Keratinocyte (primary cell): ENCODE measurements at regions not wholly inside any gene's neighbourhood (a gene's known extent, or its start where the extent isn't known, plus 50 kb on each side); places are given as distances from the start of the nearest gene placed in this dataset.

ENCODE experiments used
- DNase-seq: peaks from one replicate; pipeline ENCODE4 v3.0.0-alpha.2; 2011; ENCODE audit warnings: low read depth, missing footprints, low spot score
- FAIRE-seq: peaks from 2 replicates; lab custom pipeline; 2011; peaks lifted over from hg19 to GRCh38; lab: Jason Lieb, UNC
- H2AFZ ChIP-seq: 2 replicates; pipeline ENCODE4 v1.6.0; 2012; ENCODE audit warnings: low read length, control low read depth, inconsistent platforms; ENCODE audit not compliant: control insufficient read depth
- H3K27ac ChIP-seq: 2 replicates; pipeline ENCODE4 v1.5.1; 2011; ENCODE audit warnings: low read length; ENCODE audit not compliant: control insufficient read depth, insufficient read depth
- H3K27me3 ChIP-seq: 3 replicates; pipeline ENCODE4 v1.6.0; 2011; ENCODE audit warnings: low read length; ENCODE audit not compliant: control insufficient read depth, insufficient read depth; ENCODE audit errors: extremely low read depth
- H3K36me3 ChIP-seq, 2 experiments: 2 replicates in 1 of 2; 3 replicates in 1 of 2; pipeline ENCODE4 v1.5.1; 2011; ENCODE audit warnings: low read length in 2 of 2, mild to moderate bottlenecking in 1 of 2; ENCODE audit not compliant: control insufficient read depth in 2 of 2, insufficient read depth in 2 of 2; ENCODE audit errors: extremely low read depth in 1 of 2
- H3K4me1 ChIP-seq: 3 replicates; pipeline ENCODE4 v1.5.1; 2011; ENCODE audit warnings: low read length; ENCODE audit not compliant: control insufficient read depth, insufficient read depth; ENCODE audit errors: extremely low read depth
- H3K4me2 ChIP-seq: 3 replicates; pipeline ENCODE4 v1.6.0; 2011; ENCODE audit warnings: low read depth, low read length; ENCODE audit not compliant: control insufficient read depth, insufficient read depth; ENCODE audit errors: extremely low read depth
- H3K4me3 ChIP-seq, 3 experiments: fragments of 200-600 bp in 1 of 3; sonication (generic) in 1 of 3; 2 replicates in 2 of 3; 3 replicates in 1 of 3; pipeline ENCODE4 v1.5.1; 2011 to 2016; ENCODE audit warnings: low read length in 3 of 3, mild to moderate bottlenecking in 3 of 3, control low read depth in 2 of 3, inconsistent platforms in 1 of 3, low read depth in 1 of 3, mixed read lengths in 1 of 3, mixed run types in 1 of 3, moderate library complexity in 1 of 3; ENCODE audit not compliant: control insufficient read depth in 2 of 3, insufficient read depth in 2 of 3; ENCODE audit errors: extremely low read depth in 1 of 3
- H3K79me2 ChIP-seq: 2 replicates; pipeline ENCODE4 v1.6.0; 2012; ENCODE audit warnings: low read length; ENCODE audit not compliant: control insufficient read depth, insufficient read depth
- H3K9ac ChIP-seq: 3 replicates; pipeline ENCODE4 v1.6.0; 2011; ENCODE audit warnings: low read length; ENCODE audit not compliant: control insufficient read depth, insufficient read depth; ENCODE audit errors: extremely low read depth
- H3K9me1 ChIP-seq: 3 replicates; pipeline ENCODE4 v1.6.0; 2011; ENCODE audit warnings: low read length; ENCODE audit not compliant: control insufficient read depth, insufficient read depth; ENCODE audit errors: extremely low read depth
- H3K9me3 ChIP-seq: 2 replicates; pipeline ENCODE4 v1.5.1; 2012; ENCODE audit warnings: low read depth, low read length; ENCODE audit not compliant: control insufficient read depth
- H4K20me1 ChIP-seq: 3 replicates; pipeline ENCODE4 v1.6.0; 2011; ENCODE audit warnings: low read length; ENCODE audit not compliant: control insufficient read depth, insufficient read depth; ENCODE audit errors: extremely low read depth
- CTCF ChIP-seq, 3 experiments: IDR thresholded peaks in 1 of 3; conservative IDR thresholded peaks in 1 of 3; optimal IDR thresholded peaks in 1 of 3; 2 replicates in 2 of 3; 3 replicates in 1 of 3; pipeline versions ENCODE3 to v1.5.1; 2011; ENCODE audit warnings: low read length in 3 of 3, mild to moderate bottlenecking in 3 of 3, moderate library complexity in 2 of 3, control low read depth in 1 of 3, inconsistent platforms in 1 of 3; ENCODE audit not compliant: insufficient read depth in 2 of 3; ENCODE audit errors: extremely low read depth in 1 of 3
- EZH2 ChIP-seq: IDR thresholded peaks from one replicate; pipeline ENCODE4 v1.6.1; 2012; ENCODE audit warnings: inconsistent platforms, mild to moderate bottlenecking, low read length, moderate library complexity
- dilution Hi-C: fragments of 300-500 bp; cut with MboI; formaldehyde crosslinking; loops from one replicate; pipeline ENCODE4 v1.7.0; 2020; ENCODE audit warnings: low sequenced_read_pairs; ENCODE audit not compliant: extremely low pct_ligation_motif_present

- TF ChIP-seq EZH2 (no peak), CTCF (optimal IDR thresholded peaks at IDR 0.05 in 1 of 3, IDR thresholded peaks at IDR 0.05 in 1 of 3, conservative IDR thresholded peaks at IDR 0.05 in 1 of 3; ENCODE audit: extremely low read depth in 1 of 3, insufficient read depth in 2 of 3, low read length in 3 of 3) (peak; percentile 24 to 43 (median 39))
- Histone ChIP-seq H3K4me2 (no peak overlapping the region), H3K4me1 (peaks cover 13% of the 10 kb centered on the region), H3K4me3 (no peak overlapping the region), H3K9ac (no peak overlapping the region), H3K27me3 (no peaks in the 10 kb centered on the region), H3K79me2 (no peaks in the 10 kb centered on the region), H3K9me3 (no peaks in the 10 kb centered on the region), H3K27ac (no peak overlapping the region), H3K36me3 (no peaks in the 10 kb centered on the region), H2AFZ (no peak overlapping the region), H3K9me1 (no peaks in the 10 kb centered on the region), H4K20me1 (no peaks in the 10 kb centered on the region)
- dilution Hi-C loops, result no loop called here
- FAIRE-seq (no peak), DNase-seq (no peak)
Observed at GRCh38 chr5:174424219-174425053, 299.9 kb upstream of the MSX2 start.

- dilution Hi-C loops, result no loop called here
Observed at GRCh38 chr5:174425271-174425963, 299.0 kb upstream of the MSX2 start.

More at GRCh38 chr5:174425271-174425963, 299.0 kb upstream of the MSX2 start:
- Histone ChIP-seq H3K27me3 (no peaks in the 10 kb centered on the region), H4K20me1 (no peaks in the 10 kb centered on the region), H2AFZ (peak overlapping the region; percentile 24), H3K27ac (no peak overlapping the region), H3K4me3 (peak overlapping the region in 2 of 3 experiments; percentile 8 to 23), H3K79me2 (no peaks in the 10 kb centered on the region), H3K4me2 (peak overlapping the region; percentile 44), H3K4me1 (peaks cover 13% of the 10 kb centered on the region), H3K9me1 (no peaks in the 10 kb centered on the region), H3K9me3 (no peaks in the 10 kb centered on the region), H3K36me3 (no peaks in the 10 kb centered on the region), H3K9ac (no peak overlapping the region)
- TF ChIP-seq CTCF (optimal IDR thresholded peaks at IDR 0.05 in 1 of 3, IDR thresholded peaks at IDR 0.05 in 1 of 3, conservative IDR thresholded peaks at IDR 0.05 in 1 of 3; ENCODE audit: extremely low read depth in 1 of 3, insufficient read depth in 2 of 3, low read length in 3 of 3), result no peak
- no peak for TF ChIP-seq EZH2
- DNase-seq, result no peak
- FAIRE-seq, result peak; percentile 86
